OCI-LY3 (cell line): ENCODE measurements at regions not wholly inside any gene's neighbourhood (a gene's known extent, or its start where the extent isn't known, plus 50 kb on each side); places are given as distances from the start of the nearest gene placed in this dataset.
"Not testable (repeated sequence)": the region's sequence is repeated elsewhere in the genome, so short reads cannot be mapped to it uniquely, and the experiment has no call there.

Source experiments
- H2AFZ ChIP-seq: fragments of 200-600, 300-600 bp; shearing (Covaris generic); 2 replicates; pipeline ENCODE4 v1.6.0; 2014; ENCODE audit warnings: antibody characterized with exemption, low read depth, low read length
- H3K27ac ChIP-seq: fragments of 200-600, 300-600 bp; sonication (generic); 2 replicates; pipeline ENCODE4 v1.5.1; 2014; ENCODE audit warnings: mild to moderate bottlenecking, low read length, moderate library complexity, mixed read lengths
- H3K27me3 ChIP-seq: fragments of 200-600, 300-600 bp; sonication (generic); 2 replicates; pipeline ENCODE4 v1.6.1; 2014; ENCODE audit warnings: low read depth, low read length, mixed read lengths
- H3K36me3 ChIP-seq: fragments of 200-600, 300-600 bp; sonication (generic); replicated peaks from 2 replicates; pipeline ENCODE3; 2014; ENCODE audit warnings: low read depth, low read length, mixed read lengths
- H3K4me1 ChIP-seq: fragments of 300-600, 200-600 bp; sonication (generic); 2 replicates; pipeline ENCODE4 v1.6.1; 2014; ENCODE audit warnings: low read length, mixed read lengths
- H3K4me2 ChIP-seq: fragments of 200-600, 300-600 bp; sonication (generic); 2 replicates; pipeline ENCODE4 v1.6.1; 2014; ENCODE audit warnings: low read length, mixed read lengths
- H3K4me3 ChIP-seq: fragments of 300-600, 200-600 bp; sonication (generic); 2 replicates; pipeline ENCODE4 v1.5.1; 2014; ENCODE audit warnings: antibody characterized with exemption, mild to moderate bottlenecking, low read length, moderate library complexity
- H3K79me2 ChIP-seq: fragments of 300-600, 200-600 bp; shearing (Covaris generic); 2 replicates; pipeline ENCODE4 v1.6.1; 2014; ENCODE audit warnings: mild to moderate bottlenecking, low read length, mixed read lengths
- H3K9ac ChIP-seq: fragments of 300-600, 200-600 bp; shearing (Covaris generic); 2 replicates; pipeline ENCODE4 v1.6.0; 2014; ENCODE audit warnings: mild to moderate bottlenecking, low read length, moderate library complexity
- H3K9me3 ChIP-seq: fragments of 200-600, 300-600 bp; shearing (Covaris generic); 2 replicates; pipeline ENCODE4 v1.6.1; 2014; ENCODE audit warnings: low read length, mixed read lengths; ENCODE audit not compliant: insufficient read depth
- H4K20me1 ChIP-seq: fragments of 200-600, 300-600 bp; sonication (generic); 2 replicates; pipeline ENCODE4 v1.6.1; 2016; ENCODE audit warnings: low read length, mixed read lengths; ENCODE audit not compliant: insufficient read depth
- CTCF ChIP-seq: fragments of 200-600, 300-600 bp; sonication (generic); IDR thresholded peaks from 2 replicates; pipeline ENCODE4 v1.5.1; 2014; ENCODE audit warnings: antibody characterized with exemption, low read length, low read depth
- EZH2phosphoT487 ChIP-seq: fragments of 200-600 bp; shearing (Covaris generic); IDR thresholded peaks from 2 replicates; pipeline ENCODE4 v1.6.1; 2018; ENCODE audit warnings: antibody characterized with exemption, mixed run types, low read depth

GRCh38 chr2:39583781-39584180 is 81.9 kb upstream of the TMEM178A start:
- no peaks in the 10 kb centered on the region for H3K9me3 ChIP-seq

GRCh38 chr2:39584283-39584965 is 81.3 kb upstream of the TMEM178A start:
- Histone ChIP-seq H4K20me1 (no peaks in the 10 kb centered on the region), H3K4me1 (no peaks in the 10 kb centered on the region), H3K9me3 (no peaks in the 10 kb centered on the region), H2AFZ (no peak overlapping the region), H3K27ac (no peak overlapping the region), H3K79me2 (no peaks in the 10 kb centered on the region), H3K4me2 (no peak overlapping the region), H3K9ac (no peak overlapping the region), H3K27me3 (peaks cover 4% of the 10 kb centered on the region; the same call in 1 of the 2 replicates), H3K4me3 (no peak overlapping the region), H3K36me3 (no peaks in the 10 kb centered on the region)
- TF ChIP-seq EZH2phosphoT487 (no peak), CTCF (no peak)

More at GRCh38 chr2:39583781-39584180, 81.9 kb upstream of the TMEM178A start:
- H3K4me1 ChIP-seq = no peaks in the 10 kb centered on the region
- no peaks in the 10 kb centered on the region for H3K79me2 ChIP-seq
- H2AFZ ChIP-seq = no peak overlapping the region
- no peak overlapping the region for H3K4me3 ChIP-seq
- peaks cover 4% of the 10 kb centered on the region; the same call in 1 of the 2 replicates for H3K27me3 ChIP-seq
- no peak overlapping the region for H3K27ac ChIP-seq
- H3K36me3 ChIP-seq = no peaks in the 10 kb centered on the region
- no peak overlapping the region for H3K4me2 ChIP-seq
- H4K20me1 ChIP-seq = no peaks in the 10 kb centered on the region
- H3K9ac ChIP-seq = no peak overlapping the region
- TF ChIP-seq EZH2phosphoT487 (no peak), CTCF (no peak)

GRCh38 chr2:39585531-39585930 is 80.2 kb upstream of the TMEM178A start:
- not testable (repeated sequence) for H3K27ac ChIP-seq, H3K4me2 ChIP-seq, H3K4me3 ChIP-seq, H3K27me3 ChIP-seq, H3K4me1 ChIP-seq, H3K79me2 ChIP-seq, H3K9me3 ChIP-seq, H4K20me1 ChIP-seq, H3K9ac ChIP-seq, H2AFZ ChIP-seq, H3K36me3 ChIP-seq

GRCh38 chr2:39587168-39587567 is 78.5 kb upstream of the TMEM178A start:
- H3K79me2 ChIP-seq = no peaks in the 10 kb centered on the region
- no peaks in the 10 kb centered on the region for H3K4me1 ChIP-seq
- H3K9ac ChIP-seq = no peak overlapping the region
- H2AFZ ChIP-seq = no peak overlapping the region
- H4K20me1 ChIP-seq = no peaks in the 10 kb centered on the region
- no peaks in the 10 kb centered on the region for H3K9me3 ChIP-seq
- TF ChIP-seq CTCF (no peak), EZH2phosphoT487 (no peak)
- no peak overlapping the region for H3K4me2 ChIP-seq
- no peaks in the 10 kb centered on the region for H3K36me3 ChIP-seq
- H3K4me3 ChIP-seq = no peak overlapping the region
- peaks cover 8% of the 10 kb centered on the region; the same call in 1 of the 2 replicates for H3K27me3 ChIP-seq
- H3K27ac ChIP-seq = no peak overlapping the region
